ENCODE measurements at regions not wholly inside any gene's neighbourhood (a gene's known extent, or its start where the extent isn't known, plus 50 kb on each side); places are given as distances from the start of the nearest gene placed in this dataset.

DNA sequence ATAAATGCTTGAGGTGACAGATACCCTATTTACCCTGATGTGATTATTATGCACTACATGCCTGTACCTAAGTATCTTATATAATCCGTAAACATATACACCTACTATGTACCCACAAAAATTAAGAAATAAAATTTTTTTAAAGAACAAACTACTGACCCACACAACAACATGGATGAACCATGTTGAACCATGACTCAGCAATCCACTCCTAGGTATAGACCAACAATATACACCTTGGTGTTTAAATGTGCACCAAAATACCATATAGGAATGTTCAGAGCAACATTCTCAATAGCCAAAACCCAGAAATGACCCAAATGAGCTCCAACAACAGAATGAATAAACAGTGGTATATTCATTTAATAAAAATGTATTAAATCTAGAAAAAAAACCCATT lies 245.1 kb downstream of the GXYLT1 start:
- Histone ChIP-seq H3K27me3 (ENCODE audit: control insufficient read depth in 2 of 2, insufficient read depth in 2 of 2, low read length in 2 of 2) (no peaks in the 10 kb centered on the region), H3K4me2 (ENCODE audit: insufficient read depth, low read length) (no peak overlapping the region), H2AFZ (ENCODE audit: low read depth, low read length) (no peak overlapping the region), H3K9me1 (ENCODE audit: control insufficient read depth, insufficient read depth, low read length) (no peaks in the 10 kb centered on the region), H3K27ac (ENCODE audit: extremely low read depth, low read depth, low read length) (no peak overlapping the region), H3K4me1 (replicated peaks in 1 of 2; ENCODE audit: control insufficient read depth in 2 of 2, insufficient read depth in 2 of 2, low read length in 2 of 2) (no peaks in the 10 kb centered on the region), H4K20me1 (replicated peaks; ENCODE audit: control insufficient read depth, insufficient read depth, low read length) (no peaks in the 10 kb centered on the region), H3K4me3 (no peak overlapping the region), H3K79me2 (ENCODE audit: control insufficient read depth, insufficient read depth, low read length) (no peaks in the 10 kb centered on the region), H3K36me3 (ENCODE audit: control insufficient read depth, insufficient read depth, low read length) (no peaks in the 10 kb centered on the region), H3K9me3 (replicated peaks; ENCODE audit: control insufficient read depth, insufficient read depth, low read depth, low read length) (no peaks in the 10 kb centered on the region), H3K9ac (ENCODE audit: insufficient read depth in 1 of 2, low read depth in 2 of 2, low read length in 2 of 2) (no peak overlapping the region)
- TF ChIP-seq NFE2 (IDR thresholded peaks at IDR 0.05; ENCODE audit: low read depth) (0 out of 2 replicates have a peak, but pooled peaks have one; percentile 6), HMG20A (CRISPR knock-in tag; conservative IDR thresholded peaks at IDR 0.05) (no peak), MAFG (tag; conservative IDR thresholded peaks at IDR 0.05) (peak; percentile 32; the same call in 1 of the 2 replicates)
- in situ Hi-C loops (cut with MboI) (no loop called here), intact Hi-C loops (cut with micrococcal nuclease) (no loop called here)
- DNase-seq (ENCODE audit: extremely low read depth in 1 of 4, low spot score in 3 of 4) (no peak), FAIRE-seq (no peak), ATAC-seq (no peak)
- BruUV-seq (replicated peaks): no TSS peak
- POLR2A ChIA-PET: no interaction called here
- 0% methylated on average over 1 of the region's 1 CpG for WGBS (ENCODE audit: insufficient coverage, low coverage, missing lambda C conversion rate)
- CTCF ChIA-PET (ENCODE audit: low intra/inter-chr PET ratio): no interaction called here

- TF ChIP-seq PRMT5 (CRISPR knock-in tag; IDR thresholded peaks at IDR 0.05): no peak
- no peak for TF ChIP-seq ZNF408 (CRISPR knock-in tag; IDR thresholded peaks at IDR 0.05; ENCODE audit: low read depth)
- TF ChIP-seq, protein P1, sequence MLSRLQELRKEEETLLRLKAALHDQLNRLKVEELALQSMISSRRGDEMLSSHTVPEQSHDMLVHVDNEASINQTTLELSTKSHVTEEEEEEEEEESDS (CRISPR knock-in tag; IDR thresholded peaks at IDR 0.05): no peak
- no peaks in the 10 kb centered on the region for H3K9me1 ChIP-seq (ENCODE audit: control insufficient read depth, insufficient read depth, low read length)
- no peak overlapping the region for H3K4me2 ChIP-seq (ENCODE audit: insufficient read depth, low read length)
- FAIRE-seq (no peak), ATAC-seq (no peak), DNase-seq (ENCODE audit: extremely low read depth in 1 of 4, low spot score in 3 of 4) (no peak)
- no peaks in the 10 kb centered on the region for H3K27me3 ChIP-seq (ENCODE audit: control insufficient read depth in 2 of 2, insufficient read depth in 2 of 2, low read length in 2 of 2)
- in situ Hi-C loops (cut with MboI): no loop called here
- intact Hi-C loops (cut with micrococcal nuclease): no loop called here
- no peaks in the 10 kb centered on the region for H3K79me2 ChIP-seq (ENCODE audit: control insufficient read depth, insufficient read depth, low read length)
- ChIA-PET POLR2A (no interaction called here), CTCF (ENCODE audit: low intra/inter-chr PET ratio) (no interaction called here)
- no peaks in the 10 kb centered on the region for H3K4me1 ChIP-seq (replicated peaks in 1 of 2; ENCODE audit: control insufficient read depth in 2 of 2, insufficient read depth in 2 of 2, low read length in 2 of 2)
- no peaks in the 10 kb centered on the region for H4K20me1 ChIP-seq (replicated peaks; ENCODE audit: control insufficient read depth, insufficient read depth, low read length)
- H3K9me3 ChIP-seq (replicated peaks; ENCODE audit: control insufficient read depth, insufficient read depth, low read depth, low read length): no peaks in the 10 kb centered on the region
- no peak overlapping the region for H3K4me3 ChIP-seq
- no peak overlapping the region for H2AFZ ChIP-seq (ENCODE audit: low read depth, low read length)
- 0% methylated on average over 1 of the region's 1 CpG for WGBS (ENCODE audit: insufficient coverage, low coverage, missing lambda C conversion rate)
- BruUV-seq (replicated peaks): no TSS peak
- no peaks in the 10 kb centered on the region for H3K36me3 ChIP-seq (ENCODE audit: control insufficient read depth, insufficient read depth, low read length)
- H3K9ac ChIP-seq (ENCODE audit: insufficient read depth in 1 of 2, low read depth in 2 of 2, low read length in 2 of 2): no peak overlapping the region
- H3K27ac ChIP-seq (ENCODE audit: extremely low read depth, low read depth, low read length): no peak overlapping the region
Measured at GRCh38 chr12:41897593-41897992, 247.1 kb downstream of the GXYLT1 start.

All from K562 (cell line).